HEK293 (cell line): ENCODE measurements at regions not wholly inside any gene's neighbourhood (a gene's known extent, or its start where the extent isn't known, plus 50 kb on each side); places are given as distances from the start of the nearest gene placed in this dataset.

ENCODE experiments used
- ATF2 ChIP-seq: fragments of 450-650 bp; formaldehyde crosslinking; IDR thresholded peaks from 2 replicates; pipeline ENCODE4 v1.5.1; 2016; ENCODE audit warnings: missing biosample characterization, missing genetic modification characterization, low read depth
- CTCF ChIP-seq: fragments of 450-650 bp; formaldehyde crosslinking; IDR thresholded peaks from 2 replicates; pipeline ENCODE4 v1.5.1; 2016; ENCODE audit warnings: missing biosample characterization, missing genetic modification characterization
- PATZ1 ChIP-seq: fragments of 450-650 bp; formaldehyde crosslinking; IDR thresholded peaks from 2 replicates; pipeline ENCODE4 v1.5.1; 2016; ENCODE audit warnings: missing biosample characterization, missing genetic modification characterization
- PRDM10 ChIP-seq: fragments of 450-650 bp; formaldehyde crosslinking; IDR thresholded peaks from 2 replicates; pipeline ENCODE4 v1.5.1; 2016; ENCODE audit warnings: missing biosample characterization, missing genetic modification characterization
- ZNF18 ChIP-seq: fragments of 450-650 bp; formaldehyde crosslinking; IDR thresholded peaks from 2 replicates; pipeline ENCODE4 v1.5.1; 2016; ENCODE audit warnings: missing biosample characterization, missing genetic modification characterization
- ZNF26 ChIP-seq: fragments of 450-650 bp; formaldehyde crosslinking; IDR thresholded peaks from 2 replicates; pipeline ENCODE4 v1.5.1; 2016; ENCODE audit warnings: missing biosample characterization, missing genetic modification characterization
- ZNF274 ChIP-seq, 2 experiments: fragments of 200-500 bp in 1 of 2; fragments of 450-650 bp in 1 of 2; sonication (Bioruptor generic) in 1 of 2; formaldehyde crosslinking in 1 of 2; IDR thresholded peaks; 2 replicates each; pipeline versions ENCODE4 v1.5.1 to v1.6.1; 2014 to 2016; ENCODE audit warnings: borderline replicate concordance in 1 of 2, inconsistent platforms in 1 of 2, low read length in 1 of 2, missing biosample characterization in 1 of 2, missing genetic modification characterization in 1 of 2
- ZNF610 ChIP-seq: fragments of 450-650 bp; formaldehyde crosslinking; IDR thresholded peaks from 2 replicates; pipeline ENCODE4 v1.5.1; 2016; ENCODE audit warnings: missing biosample characterization, missing genetic modification characterization, borderline replicate concordance

- TF ChIP-seq PRDM10 (tag by site-specific recombination) (no peak), PATZ1 (tag by site-specific recombination) (no peak), ZNF26 (no peak), ZNF274 (IDR thresholded peaks at IDR 0.05; ENCODE audit: low read length) (no peak), ZNF274 (tag by site-specific recombination; IDR thresholded peaks at IDR 0.05; ENCODE audit: borderline replicate concordance) (no peak), ATF2 (tag by site-specific recombination) (no peak), CTCF (tag by site-specific recombination) (no peak), ZNF18 (tag by site-specific recombination) (no peak), ZNF610 (no peak)
Observed at GRCh38 chr21:27566521-27566920, 599.6 kb upstream of the ADAMTS5 start.
